GM23338 (cell line): ENCODE measurements at regions not wholly inside any gene's neighbourhood (a gene's known extent, or its start where the extent isn't known, plus 50 kb on each side); places are given as distances from the start of the nearest gene placed in this dataset.

Experiments used
- EZH2 ChIP-seq: fragments of 200-600 bp; sonication (generic); IDR thresholded peaks from one replicate; pipeline ENCODE4 v1.8.0; 2017; ENCODE audit warnings: antibody characterized with exemption, mild to moderate bottlenecking, low read depth; ENCODE audit not compliant: unreplicated experiment
- EZH2phosphoT487 ChIP-seq: fragments of 200-600 bp; sonication (generic); IDR thresholded peaks from one replicate; pipeline ENCODE4 v1.8.1; 2018; ENCODE audit warnings: antibody characterized with exemption; ENCODE audit not compliant: unreplicated experiment
- NANOG ChIP-seq: IDR thresholded peaks from 2 replicates; pipeline ENCODE4 v1.6.1; 2016; ENCODE audit warnings: antibody characterized with exemption, borderline replicate concordance
- POLR2AphosphoS5 ChIP-seq: IDR thresholded peaks from 2 replicates; pipeline ENCODE4 v1.6.1; 2016; ENCODE audit warnings: antibody characterized with exemption, low read depth
- REST ChIP-seq: IDR thresholded peaks from one replicate; pipeline ENCODE4 v1.6.1; 2018; ENCODE audit warnings: antibody characterized with exemption; ENCODE audit not compliant: unreplicated experiment
- STAT1 ChIP-seq: IDR thresholded peaks from one replicate; pipeline ENCODE4 v1.6.1; 2016; ENCODE audit warnings: antibody characterized with exemption; ENCODE audit not compliant: unreplicated experiment
- ZNF331 ChIP-seq: fragments of 250-450 bp; sonication (Bioruptor Pico); IDR thresholded peaks from 2 replicates; pipeline ENCODE4 v1.5.0; 2020; ENCODE audit warnings: low read depth, mild to moderate bottlenecking, moderate library complexity
- ZNF462 ChIP-seq: fragments of 250-450 bp; sonication (Bioruptor Pico); IDR thresholded peaks from 2 replicates; pipeline ENCODE4 v1.5.0; 2020; ENCODE audit warnings: mild to moderate bottlenecking, moderate library complexity

GRCh38 chr2:103145739-103146138 lies 383.9 kb downstream of the TMEM182 start (continued):
- TF ChIP-seq ZNF462 (CRISPR knock-in tag) (no peak), ZNF331 (CRISPR knock-in tag) (no peak), REST (no peak), POLR2AphosphoS5 (no peak), EZH2phosphoT487 (no peak), EZH2 (no peak), STAT1 (no peak), NANOG (no peak)
